ENCODE measurements at regions not wholly inside any gene's neighbourhood (a gene's known extent, or its start where the extent isn't known, plus 50 kb on each side); places are given as distances from the start of the nearest gene placed in this dataset.

- H3K9me3 Mint-ChIP-seq, result peaks cover 4% of the 10 kb centered on the region
- H3K36me3 Mint-ChIP-seq, result no peaks in the 10 kb centered on the region
- no peaks in the 10 kb centered on the region for H3K4me1 Mint-ChIP-seq (ENCODE audit: low read depth)
- ChIA-PET POLR2A (no interaction called here), CTCF (no interaction called here)
- H3K27ac Mint-ChIP-seq, result no peak overlapping the region
- no peak for DNase-seq
- H3K27me3 Mint-ChIP-seq, result no peaks in the 10 kb centered on the region
- intact Hi-C loops (cut with micrococcal nuclease), result no loop called here
- no peak overlapping the region for H3K4me3 Mint-ChIP-seq
Observed at GRCh38 chr11:43217849-43218248, 93.9 kb upstream of the API5 start.

- Mint-ChIP-seq H3K4me1 (ENCODE audit: low read depth) (no peaks in the 10 kb centered on the region), H3K4me3 (no peak overlapping the region), H3K9me3 (no peaks in the 10 kb centered on the region), H3K27ac (no peak overlapping the region), H3K36me3 (no peaks in the 10 kb centered on the region), H3K27me3 (no peaks in the 10 kb centered on the region)
- intact Hi-C loops (cut with micrococcal nuclease), result no loop called here
- ChIA-PET POLR2A (no interaction called here), CTCF (no interaction called here)
- DNase-seq, result no peak
Observed at GRCh38 chr11:43222215-43222614, 89.6 kb upstream of the API5 start.

GRCh38 chr11:43223026-43223425, 88.8 kb upstream of the API5 start:
- H3K4me3 Mint-ChIP-seq, result no peak overlapping the region
- no peaks in the 10 kb centered on the region for H3K27me3 Mint-ChIP-seq
- no peaks in the 10 kb centered on the region for H3K4me1 Mint-ChIP-seq (ENCODE audit: low read depth)
- no peak overlapping the region for H3K27ac Mint-ChIP-seq
- no peaks in the 10 kb centered on the region for H3K36me3 Mint-ChIP-seq
- no peaks in the 10 kb centered on the region for H3K9me3 Mint-ChIP-seq
- DNase-seq, result no peak
- CTCF ChIA-PET, result no interaction called here
- POLR2A ChIA-PET, result no interaction called here
- intact Hi-C loops (cut with micrococcal nuclease), result no loop called here

- intact Hi-C loops (cut with micrococcal nuclease), result no loop called here
- no peaks in the 10 kb centered on the region for H3K9me3 Mint-ChIP-seq
- no peak overlapping the region for H3K27ac Mint-ChIP-seq
- ChIA-PET CTCF (no interaction called here), POLR2A (no interaction called here)
- no peak overlapping the region for H3K4me3 Mint-ChIP-seq
- no peaks in the 10 kb centered on the region for H3K4me1 Mint-ChIP-seq (ENCODE audit: low read depth)
- no peaks in the 10 kb centered on the region for H3K36me3 Mint-ChIP-seq
- DNase-seq, result no peak
- no peaks in the 10 kb centered on the region for H3K27me3 Mint-ChIP-seq
Observed at GRCh38 chr11:43234881-43235280, 76.9 kb upstream of the API5 start.

- ChIA-PET CTCF (no interaction called here), POLR2A (no interaction called here)
- H3K4me1 Mint-ChIP-seq (ENCODE audit: low read depth), result no peaks in the 10 kb centered on the region
- H3K4me3 Mint-ChIP-seq, result no peak overlapping the region
- H3K27me3 Mint-ChIP-seq, result no peaks in the 10 kb centered on the region
- no peaks in the 10 kb centered on the region for H3K36me3 Mint-ChIP-seq
- H3K9me3 Mint-ChIP-seq, result no peaks in the 10 kb centered on the region
- intact Hi-C loops (cut with micrococcal nuclease), result no loop called here
- H3K27ac Mint-ChIP-seq, result no peak overlapping the region
- no peak for DNase-seq
Observed at GRCh38 chr11:43238341-43238740, 73.5 kb upstream of the API5 start.

GRCh38 chr11:43239791-43240190, 72.0 kb upstream of the API5 start:
- Mint-ChIP-seq H3K27ac (no peak overlapping the region), H3K27me3 (no peaks in the 10 kb centered on the region), H3K36me3 (no peaks in the 10 kb centered on the region), H3K4me1 (ENCODE audit: low read depth) (no peaks in the 10 kb centered on the region), H3K4me3 (no peak overlapping the region), H3K9me3 (no peaks in the 10 kb centered on the region)
- intact Hi-C loops (cut with micrococcal nuclease), result no loop called here
- CTCF ChIA-PET, result no interaction called here
- POLR2A ChIA-PET, result no interaction called here
- DNase-seq, result no peak

- DNase-seq, result no peak
Observed at GRCh38 chr11:43242401-43242800, 69.4 kb upstream of the API5 start.

GRCh38 chr11:43243927-43244326, 67.9 kb upstream of the API5 start:
- no peaks in the 10 kb centered on the region for H3K4me1 Mint-ChIP-seq (ENCODE audit: low read depth)
- intact Hi-C loops (cut with micrococcal nuclease), result no loop called here
- H3K9me3 Mint-ChIP-seq, result no peaks in the 10 kb centered on the region
- ChIA-PET CTCF (no interaction called here), POLR2A (no interaction called here)
- H3K4me3 Mint-ChIP-seq, result no peak overlapping the region
- H3K27me3 Mint-ChIP-seq, result peaks cover 8% of the 10 kb centered on the region
- DNase-seq, result no peak
- H3K27ac Mint-ChIP-seq, result no peak overlapping the region
- H3K36me3 Mint-ChIP-seq, result no peaks in the 10 kb centered on the region

More at GRCh38 chr11:43242401-43242800, 69.4 kb upstream of the API5 start:
- intact Hi-C loops (cut with micrococcal nuclease), result no loop called here
- H3K27me3 Mint-ChIP-seq, result peaks cover 4% of the 10 kb centered on the region
- CTCF ChIA-PET, result interaction anchor here (1.1 kb wide), 1 partner anchor 41 kb away, joined by 3 read pairs; no protein-coding TSS in a partner anchor
- no peak overlapping the region for H3K4me3 Mint-ChIP-seq
- no peaks in the 10 kb centered on the region for H3K36me3 Mint-ChIP-seq
- H3K9me3 Mint-ChIP-seq, result no peaks in the 10 kb centered on the region
- no peaks in the 10 kb centered on the region for H3K4me1 Mint-ChIP-seq (ENCODE audit: low read depth)
- POLR2A ChIA-PET, result no interaction called here
- H3K27ac Mint-ChIP-seq, result no peak overlapping the region

- CTCF ChIA-PET, result interaction anchor here (1.2 kb wide), 1 partner anchor 38 kb away, joined by 4 read pairs; no protein-coding TSS in a partner anchor
- no peak overlapping the region for H3K4me3 Mint-ChIP-seq
- no peak overlapping the region for H3K27ac Mint-ChIP-seq
- no peaks in the 10 kb centered on the region for H3K9me3 Mint-ChIP-seq
- H3K27me3 Mint-ChIP-seq, result peaks cover 8% of the 10 kb centered on the region
- no peak for DNase-seq
- H3K36me3 Mint-ChIP-seq, result no peaks in the 10 kb centered on the region
- POLR2A ChIA-PET, result no interaction called here
- no peaks in the 10 kb centered on the region for H3K4me1 Mint-ChIP-seq (ENCODE audit: low read depth)
- intact Hi-C loops (cut with micrococcal nuclease), result no loop called here
Observed at GRCh38 chr11:43245466-43245865, 66.3 kb upstream of the API5 start.

- Mint-ChIP-seq H3K36me3 (no peaks in the 10 kb centered on the region), H3K27ac (no peak overlapping the region), H3K9me3 (no peaks in the 10 kb centered on the region), H3K4me3 (no peak overlapping the region), H3K4me1 (ENCODE audit: low read depth) (no peaks in the 10 kb centered on the region), H3K27me3 (peaks cover 19% of the 10 kb centered on the region)
- intact Hi-C loops (cut with micrococcal nuclease), result no loop called here
- DNase-seq, result no peak
- POLR2A ChIA-PET, result no interaction called here
- CTCF ChIA-PET, result no interaction called here
Observed at GRCh38 chr11:43250309-43250708, 61.5 kb upstream of the API5 start.

- POLR2A ChIA-PET, result no interaction called here
- no peak overlapping the region for H3K27ac Mint-ChIP-seq
- H3K4me1 Mint-ChIP-seq (ENCODE audit: low read depth), result no peaks in the 10 kb centered on the region
- no peak overlapping the region for H3K4me3 Mint-ChIP-seq
- DNase-seq, result no peak
- H3K9me3 Mint-ChIP-seq, result peaks cover 17% of the 10 kb centered on the region
- intact Hi-C loops (cut with micrococcal nuclease), result no loop called here
- H3K27me3 Mint-ChIP-seq, result peaks cover 2% of the 10 kb centered on the region
- CTCF ChIA-PET, result no interaction called here
- H3K36me3 Mint-ChIP-seq, result no peaks in the 10 kb centered on the region
Observed at GRCh38 chr11:43261775-43262174, 50.0 kb upstream of the API5 start.

All from activated CD4-positive, alpha-beta memory T cell treated with anti-CD3 and anti-CD28 coated beads for 36 hours (primary cell).